ENCODE measurements at regions not wholly inside any gene's neighbourhood (a gene's known extent, or its start where the extent isn't known, plus 50 kb on each side); places are given as distances from the start of the nearest gene placed in this dataset.
"Not testable (repeated sequence)": the region's sequence is repeated elsewhere in the genome, so short reads cannot be mapped to it uniquely, and the experiment has no call there.

- H3K79me2 ChIP-seq (ENCODE audit: low read length) = no peaks in the 10 kb centered on the region
- H3F3A ChIP-seq (ENCODE audit: insufficient read depth, low read length) = no peaks in the 10 kb centered on the region
- no peaks in the 10 kb centered on the region for H3K9me2 ChIP-seq (replicated peaks; ENCODE audit: insufficient read depth, low read length)
- no peak overlapping the region for H2AFZ ChIP-seq (ENCODE audit: low read length)
- H3K27ac ChIP-seq (ENCODE audit: low read length) = no peak overlapping the region
- H3K9ac ChIP-seq (ENCODE audit: low read length) = no peak overlapping the region
- H3K4me2 ChIP-seq (ENCODE audit: low read depth, low read length) = no peak overlapping the region
- no peaks in the 10 kb centered on the region for H3K36me3 ChIP-seq (replicated peaks; ENCODE audit: insufficient read depth, low read length)
- H3K27me3 ChIP-seq (replicated peaks; ENCODE audit: insufficient read depth, low read length) = no peaks in the 10 kb centered on the region
- H3K9me3 ChIP-seq (replicated peaks; ENCODE audit: insufficient read depth, low read length) = no peaks in the 10 kb centered on the region
- DNase-seq = no peak
- no peak overlapping the region for H3K4me3 ChIP-seq (ENCODE audit: low read length)
- no peaks in the 10 kb centered on the region for H3K4me1 ChIP-seq (ENCODE audit: low read length)
- TF ChIP-seq CTCF (IDR thresholded peaks at IDR 0.05; ENCODE audit: low read length) (no peak), EZH2phosphoT487 (IDR thresholded peaks at IDR 0.05; ENCODE audit: low read length) (no peak), EZH2 (optimal IDR thresholded peaks at IDR 0.05; ENCODE audit: low read depth, low read length) (no peak)
- H4K20me1 ChIP-seq (ENCODE audit: insufficient read depth, low read length) = no peaks in the 10 kb centered on the region
Measured at GRCh38 chr7:113339661-113340060, 221.3 kb upstream of the SMIM30 start.

GRCh38 chr7:113338071-113338696, 219.8 kb upstream of the SMIM30 start:
- Histone ChIP-seq H3K36me3 (replicated peaks; ENCODE audit: insufficient read depth, low read length) (no peaks in the 10 kb centered on the region), H3K9ac (ENCODE audit: low read length) (no peak overlapping the region), H3K4me2 (ENCODE audit: low read depth, low read length) (no peak overlapping the region), H3K9me3 (replicated peaks; ENCODE audit: insufficient read depth, low read length) (no peaks in the 10 kb centered on the region), H3K4me1 (ENCODE audit: low read length) (no peaks in the 10 kb centered on the region), H4K20me1 (ENCODE audit: insufficient read depth, low read length) (no peaks in the 10 kb centered on the region), H3K27ac (ENCODE audit: low read length) (no peak overlapping the region), H3F3A (ENCODE audit: insufficient read depth, low read length) (no peaks in the 10 kb centered on the region), H3K9me2 (replicated peaks; ENCODE audit: insufficient read depth, low read length) (no peaks in the 10 kb centered on the region), H2AFZ (ENCODE audit: low read length) (no peak overlapping the region), H3K79me2 (ENCODE audit: low read length) (no peaks in the 10 kb centered on the region), H3K27me3 (replicated peaks; ENCODE audit: insufficient read depth, low read length) (no peaks in the 10 kb centered on the region), H3K4me3 (ENCODE audit: low read length) (no peak overlapping the region)
- no peak for DNase-seq
- TF ChIP-seq CTCF (IDR thresholded peaks at IDR 0.05; ENCODE audit: low read length) (no peak), EZH2 (optimal IDR thresholded peaks at IDR 0.05; ENCODE audit: low read depth, low read length) (no peak), EZH2phosphoT487 (IDR thresholded peaks at IDR 0.05; ENCODE audit: low read length) (no peak)

GRCh38 chr7:113336838-113337237, 218.5 kb upstream of the SMIM30 start:
- DNase-seq; H3K27ac ChIP-seq (ENCODE audit: low read length); H4K20me1 ChIP-seq (ENCODE audit: insufficient read depth, low read length); H3K4me1 ChIP-seq (ENCODE audit: low read length); H2AFZ ChIP-seq (ENCODE audit: low read length); H3K4me2 ChIP-seq (ENCODE audit: low read depth, low read length); H3K79me2 ChIP-seq (ENCODE audit: low read length); H3K4me3 ChIP-seq (ENCODE audit: low read length); H3K9ac ChIP-seq (ENCODE audit: low read length); H3K36me3 ChIP-seq (replicated peaks; ENCODE audit: insufficient read depth, low read length); H3K27me3 ChIP-seq (replicated peaks; ENCODE audit: insufficient read depth, low read length); H3K9me3 ChIP-seq (replicated peaks; ENCODE audit: insufficient read depth, low read length); H3F3A ChIP-seq (ENCODE audit: insufficient read depth, low read length); H3K9me2 ChIP-seq (replicated peaks; ENCODE audit: insufficient read depth, low read length): not testable (repeated sequence)

GRCh38 chr7:113331155-113331898, 213.0 kb upstream of the SMIM30 start:
- Histone ChIP-seq H3K79me2 (ENCODE audit: low read length) (no peaks in the 10 kb centered on the region), H3K9me3 (replicated peaks; ENCODE audit: insufficient read depth, low read length) (no peaks in the 10 kb centered on the region), H3F3A (ENCODE audit: insufficient read depth, low read length) (no peaks in the 10 kb centered on the region), H3K4me3 (ENCODE audit: low read length) (no peak overlapping the region), H2AFZ (ENCODE audit: low read length) (no peak overlapping the region), H3K36me3 (replicated peaks; ENCODE audit: insufficient read depth, low read length) (no peaks in the 10 kb centered on the region), H3K27ac (ENCODE audit: low read length) (no peak overlapping the region), H3K27me3 (replicated peaks; ENCODE audit: insufficient read depth, low read length) (no peaks in the 10 kb centered on the region), H3K4me2 (ENCODE audit: low read depth, low read length) (no peak overlapping the region), H4K20me1 (ENCODE audit: insufficient read depth, low read length) (no peaks in the 10 kb centered on the region), H3K9me2 (replicated peaks; ENCODE audit: insufficient read depth, low read length) (no peaks in the 10 kb centered on the region), H3K4me1 (ENCODE audit: low read length) (no peaks in the 10 kb centered on the region), H3K9ac (ENCODE audit: low read length) (no peak overlapping the region)
- DNase-seq = no peak
- TF ChIP-seq EZH2 (optimal IDR thresholded peaks at IDR 0.05; ENCODE audit: low read depth, low read length) (no peak), EZH2phosphoT487 (IDR thresholded peaks at IDR 0.05; ENCODE audit: low read length) (no peak), CTCF (IDR thresholded peaks at IDR 0.05; ENCODE audit: low read length) (no peak)
